SK-MEL-5 (cell line): ENCODE measurements at regions not wholly inside any gene's neighbourhood (a gene's known extent, or its start where the extent isn't known, plus 50 kb on each side); places are given as distances from the start of the nearest gene placed in this dataset.

Experiments used
- DNase-seq: peaks from one replicate; pipeline ENCODE4 v3.0.0-alpha.2; 2016; ENCODE audit warnings: low read depth, low spot score
- in situ Hi-C: cut with HindIII; loops from 2 replicates; pipeline ENCODE4 v1.10.0; 2016; ENCODE audit warnings: low sequenced_read_pairs, high pct_unique_total_duplicates, low pct_unique_long_range_greater_than_20kb

DNA sequence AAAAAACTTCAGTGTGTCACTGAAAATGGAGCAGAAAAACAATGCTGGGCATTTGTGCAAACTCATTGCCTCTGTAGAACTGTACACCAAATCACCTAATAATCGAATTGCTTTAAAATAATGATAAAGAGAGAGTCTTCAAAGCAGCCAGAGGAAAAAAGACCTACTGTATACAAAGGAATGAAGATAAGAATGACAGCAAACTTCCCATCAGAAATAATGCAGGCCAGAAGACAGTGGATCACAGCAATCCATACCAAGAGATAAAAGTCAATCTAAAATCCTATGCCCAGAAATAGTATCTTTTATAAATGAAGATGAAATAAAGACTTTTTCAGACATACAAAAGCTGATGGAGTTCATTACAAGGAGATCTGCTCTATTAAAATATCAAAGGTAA is 134.7 kb upstream of the VEPH1 start:
- DNase-seq, result no peak
- in situ Hi-C loops, result no loop called here

DNA sequence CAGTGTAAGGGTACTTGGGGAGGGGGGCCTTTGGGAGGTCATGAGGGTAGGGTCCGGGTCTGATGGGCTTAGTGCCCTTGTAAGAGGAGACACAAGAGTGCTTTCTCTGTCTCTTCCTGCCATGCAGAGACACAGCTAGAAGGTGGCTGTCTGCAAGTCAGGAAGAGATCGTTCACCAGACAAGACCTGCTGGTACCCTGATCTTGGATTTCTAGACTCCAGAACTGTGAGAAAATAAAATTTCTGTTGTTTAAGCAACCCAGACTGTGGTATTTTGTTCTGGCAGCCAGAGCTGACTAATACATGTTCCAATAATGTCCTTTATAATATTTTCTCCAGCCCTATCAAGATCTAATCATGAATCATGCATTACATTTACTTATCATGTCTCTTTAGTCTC is 130.0 kb upstream of the VEPH1 start:
- in situ Hi-C loops, result no loop called here
- DNase-seq, result no peak

DNA sequence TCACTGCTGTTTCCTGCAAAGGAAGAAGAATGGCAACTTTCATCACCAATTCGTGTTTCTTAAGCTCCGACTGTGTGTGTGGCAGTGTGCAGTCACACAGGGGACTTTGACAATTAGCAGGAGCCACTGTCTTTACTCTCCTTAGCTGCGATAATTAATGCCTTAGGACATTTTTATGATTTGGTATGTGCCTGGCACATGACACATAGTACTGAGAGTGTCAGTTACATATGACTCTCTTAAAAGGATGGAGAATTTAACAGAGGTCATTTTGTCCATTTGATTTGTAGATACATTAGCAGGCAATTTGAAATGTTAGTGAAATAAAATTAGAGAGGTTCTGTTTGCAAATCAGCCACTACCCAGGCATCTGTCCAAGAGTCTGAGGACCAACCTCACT is 128.9 kb upstream of the VEPH1 start:
- no peak for DNase-seq
- in situ Hi-C loops, result no loop called here

DNA sequence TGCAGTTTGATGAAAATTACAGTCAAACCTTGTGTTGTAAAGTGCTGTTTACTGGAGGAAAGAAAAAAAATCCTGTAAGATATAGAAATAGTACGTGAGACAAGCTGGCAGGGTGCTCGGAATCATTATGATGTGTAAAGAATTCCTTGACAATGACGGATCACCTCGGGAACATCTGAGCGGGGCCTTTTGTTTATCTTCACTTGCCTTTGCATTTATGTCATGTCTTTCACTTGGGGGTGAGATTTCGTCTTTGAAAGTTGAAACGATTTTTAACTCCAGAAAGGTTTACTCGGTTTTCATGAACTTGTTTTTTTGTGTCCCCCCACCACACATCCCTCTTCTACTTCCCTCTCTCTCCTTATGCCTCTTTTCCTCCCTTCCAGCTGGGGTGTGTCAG is 128.3 kb upstream of the VEPH1 start:
- no peak for DNase-seq
- in situ Hi-C loops, result no loop called here

GRCh38 chr3:157626817-157627216 is 123.6 kb upstream of the VEPH1 start:
- DNase-seq, result no peak
- in situ Hi-C loops, result no loop called here

- in situ Hi-C loops, result no loop called here
- no peak for DNase-seq
Measured at GRCh38 chr3:157624801-157625200, 121.6 kb upstream of the VEPH1 start.

- in situ Hi-C loops, result no loop called here
- no peak for DNase-seq
Measured at GRCh38 chr3:157618886-157619285, 115.7 kb upstream of the VEPH1 start.

GRCh38 chr3:157618075-157618760 is 115.0 kb upstream of the VEPH1 start:
- in situ Hi-C loops, result no loop called here
- DNase-seq, result peak; percentile 79

DNA sequence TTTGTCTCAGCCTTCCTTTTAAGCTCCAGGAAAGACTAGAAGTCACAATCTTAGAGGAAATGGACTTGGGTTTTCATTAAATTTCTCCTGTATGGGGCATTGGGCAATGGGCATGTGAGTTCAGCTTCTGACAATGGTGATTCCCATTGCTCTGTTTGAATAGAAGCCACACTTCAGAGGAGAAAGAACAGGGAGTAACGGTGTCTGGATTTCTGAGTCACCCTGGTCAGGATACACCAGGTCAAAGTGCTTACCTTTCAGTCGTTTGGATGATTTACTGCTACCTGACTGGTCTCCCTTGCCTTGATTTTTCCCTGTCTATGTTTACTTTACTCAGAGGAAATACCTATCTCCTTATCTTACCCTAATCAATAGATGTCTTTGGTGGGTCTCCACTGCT is 111.7 kb upstream of the VEPH1 start:
- no peak for DNase-seq
- in situ Hi-C loops, result no loop called here

- no peak for DNase-seq
- in situ Hi-C loops, result no loop called here
Measured at GRCh38 chr3:157611536-157612076, 108.4 kb upstream of the VEPH1 start.

- in situ Hi-C loops, result no loop called here
- no peak for DNase-seq
Measured at GRCh38 chr3:157610876-157611535, 107.8 kb upstream of the VEPH1 start.

DNA sequence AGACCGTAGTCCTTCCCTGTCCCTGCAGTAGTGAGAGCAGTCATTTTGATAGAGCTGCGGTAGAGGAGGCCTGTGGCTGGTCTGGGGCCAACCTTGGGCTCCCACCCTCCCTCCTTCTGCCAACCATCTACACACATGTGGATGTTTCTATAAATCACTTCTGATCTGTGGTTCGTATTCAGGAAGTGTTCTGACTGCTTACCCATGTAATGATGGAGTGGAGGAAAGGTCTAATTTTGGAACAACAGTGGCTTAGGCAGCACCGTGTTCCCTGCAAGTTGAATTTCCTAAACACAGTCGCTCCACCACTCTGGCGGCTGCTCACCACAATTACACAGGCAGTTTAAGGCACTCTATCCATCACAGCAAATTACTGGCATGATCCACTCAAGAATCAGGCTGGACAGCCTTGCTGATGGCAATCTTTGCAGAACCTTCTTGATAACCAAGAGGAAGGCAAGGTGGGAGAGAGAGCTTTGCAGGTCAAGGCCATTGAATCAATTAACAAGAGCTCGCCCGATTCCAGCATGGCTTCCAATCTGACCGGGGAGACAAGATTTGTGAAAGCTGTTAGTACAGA is 104.7 kb upstream of the VEPH1 start:
- no peak for DNase-seq
- in situ Hi-C loops, result no loop called here

GRCh38 chr3:157606852-157607197 is 103.6 kb upstream of the VEPH1 start:
- in situ Hi-C loops, result no loop called here
- no peak for DNase-seq

DNA sequence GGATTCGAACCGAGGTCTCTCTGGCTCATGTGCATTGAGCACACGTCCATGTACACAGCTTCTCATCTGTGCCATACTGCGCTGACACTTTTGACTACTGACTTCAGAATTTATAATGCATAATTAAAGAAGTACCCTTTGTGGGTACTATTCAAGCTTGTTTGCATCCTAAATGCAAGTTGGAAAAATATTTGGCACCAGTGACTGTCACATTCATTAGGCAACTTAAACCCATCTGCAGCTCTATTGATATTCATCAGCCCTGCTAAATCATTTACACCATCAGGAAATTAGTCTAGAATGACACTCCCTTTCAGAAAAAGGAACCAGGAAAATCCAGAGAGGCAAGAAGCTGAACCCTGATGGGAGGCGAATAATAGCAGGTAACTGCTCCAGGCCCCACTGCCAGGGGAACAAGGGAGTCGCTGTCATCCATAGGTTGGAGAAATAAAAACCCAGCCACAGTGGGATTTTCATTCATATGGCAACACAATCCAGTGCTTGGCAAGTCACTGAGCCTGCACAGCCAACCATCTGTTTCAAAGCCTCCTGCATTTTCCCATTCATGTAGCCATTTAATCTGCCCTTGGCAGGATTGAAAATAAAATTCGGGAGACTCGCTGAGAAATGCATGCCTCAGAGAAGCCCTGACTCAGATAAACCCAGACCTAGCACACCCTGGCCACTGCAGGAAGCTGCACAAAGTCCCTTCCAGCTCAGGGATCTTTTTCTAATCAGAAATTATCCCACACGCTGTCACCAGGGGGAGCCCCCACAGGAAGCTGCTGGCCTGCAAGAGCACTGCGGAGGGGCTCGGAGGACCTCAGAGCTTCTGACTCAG is 103.0 kb upstream of the VEPH1 start:
- in situ Hi-C loops, result no loop called here
- peak; percentile 80 for DNase-seq

DNA sequence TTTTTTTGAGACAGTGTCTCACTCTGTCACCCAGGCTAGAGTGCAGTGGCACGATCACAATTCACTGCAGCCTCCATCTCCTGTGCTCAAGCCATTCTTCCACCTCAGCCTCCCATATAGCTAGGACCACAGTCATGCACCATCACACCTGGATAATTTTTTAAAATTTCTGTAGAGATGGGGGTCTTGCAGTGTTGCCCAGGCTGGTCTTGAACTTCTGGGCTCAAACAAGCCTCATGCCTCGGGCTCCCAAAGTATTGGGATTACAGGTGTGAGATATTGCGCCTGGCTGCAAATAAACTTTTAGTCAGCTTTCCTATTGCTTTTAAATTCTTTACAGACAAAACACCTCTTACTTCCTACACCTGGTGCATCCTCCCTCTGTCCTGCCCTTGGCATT is 102.1 kb upstream of the VEPH1 start:
- in situ Hi-C loops, result no loop called here

GRCh38 chr3:157602424-157602823 is 99.2 kb upstream of the VEPH1 start:
- no peak for DNase-seq
- in situ Hi-C loops, result no loop called here

More for the DNA sequence above, 102.1 kb upstream of the VEPH1 start:
- DNase-seq, result no peak

- in situ Hi-C loops, result no loop called here
- no peak for DNase-seq
Measured at GRCh38 chr3:157595259-157595658, 92.0 kb upstream of the VEPH1 start.

- no peak for DNase-seq
- in situ Hi-C loops, result no loop called here
Measured at GRCh38 chr3:157594413-157594812, 91.2 kb upstream of the VEPH1 start.
